ENCODE measurements at regions not wholly inside any gene's neighbourhood (a gene's known extent, or its start where the extent isn't known, plus 50 kb on each side); places are given as distances from the start of the nearest gene placed in this dataset.

GRCh38 chr2:153405196-153405595, 73.4 kb downstream of the RPRM start:
- TF ChIP-seq MEF2A (IDR thresholded peaks at IDR 0.05; ENCODE audit: borderline replicate concordance, low read depth) (no peak), FOXJ3 (CRISPR knock-in tag; IDR thresholded peaks at IDR 0.05) (no peak), REST (IDR thresholded peaks at IDR 0.05; ENCODE audit: low read depth, low read length) (no peak), NRF1 (IDR thresholded peaks at IDR 0.05; ENCODE audit: low read depth, low read length) (no peak), FOXM1 (IDR thresholded peaks at IDR 0.05; ENCODE audit: low read depth) (no peak), CTCF (IDR thresholded peaks at IDR 0.05) (no peak), IRF3 (IDR thresholded peaks at IDR 0.05; ENCODE audit: low read depth, low read length) (no peak), GATA2 (CRISPR knock-in tag; IDR thresholded peaks at IDR 0.05) (no peak), MAX (IDR thresholded peaks at IDR 0.05; ENCODE audit: low read depth) (no peak), POLR2AphosphoS5 (IDR thresholded peaks at IDR 0.05; ENCODE audit: low read depth, low read length) (no peak)
